Spleen (tissue), 11 donors: ENCODE measurements at regions not wholly inside any gene's neighbourhood (a gene's known extent, or its start where the extent isn't known, plus 50 kb on each side); places are given as distances from the start of the nearest gene placed in this dataset.

Experiments used
- DNase-seq: peaks from one replicate; pipeline ENCODE4 v3.0.0-alpha.2; 2020
- H3K27ac ChIP-seq, 8 donors: fragments of 200-600 bp; sonication (generic) in 7 of 8; 1 replicate in 4 of 8; 2 replicates in 4 of 8; pipeline versions ENCODE4 v1.5.0 to v1.8.0; 2016 to 2021; ENCODE audit warnings: inconsistent platforms in 4 of 8, mild to moderate bottlenecking in 4 of 8, moderate library complexity in 1 of 8
- H3K27me3 ChIP-seq, 7 donors: fragments of 200-600 bp; sonication (generic) in 6 of 7; replicated peaks in 1 of 7; 1 replicate in 4 of 7; 2 replicates in 3 of 7; pipeline versions ENCODE4 v1.5.0 to v1.8.0; 2016 to 2021; ENCODE audit warnings: inconsistent platforms in 3 of 7, mild to moderate bottlenecking in 1 of 7
- H3K36me3 ChIP-seq, 6 donors: fragments of 200-600 bp; sonication (generic) in 5 of 6; 1 replicate in 4 of 6; 2 replicates in 2 of 6; pipeline versions ENCODE4 v1.5.0 to v1.8.0; 2016 to 2021; ENCODE audit warnings: inconsistent platforms in 2 of 6
- H3K4me1 ChIP-seq, 6 donors: fragments of 200-600 bp; sonication (generic) in 5 of 6; 1 replicate in 3 of 6; 2 replicates in 3 of 6; pipeline versions ENCODE4 v1.5.0 to v1.8.0; 2016 to 2021; ENCODE audit warnings: inconsistent platforms in 3 of 6
- H3K4me3 ChIP-seq, 8 donors: fragments of 200-600 bp; sonication (generic) in 7 of 8; 1 replicate in 4 of 8; 2 replicates in 4 of 8; pipeline versions ENCODE4 v1.5.0 to v1.8.0; 2016 to 2021; ENCODE audit warnings: inconsistent platforms in 4 of 8, mild to moderate bottlenecking in 4 of 8, moderate library complexity in 2 of 8
- H3K9me3 ChIP-seq, 8 donors: fragments of 200-600 bp; sonication (generic) in 7 of 8; 1 replicate in 4 of 8; 2 replicates in 4 of 8; pipeline versions ENCODE4 v1.5.0 to v1.8.0; 2016 to 2021; ENCODE audit warnings: inconsistent platforms in 4 of 8
- POLR2A ChIP-seq, 3 donors: fragments of 450-650 bp; IDR thresholded peaks; one replicate each; pipeline ENCODE4 v1.5.1; 2017; ENCODE audit warnings: antibody characterized with exemption in 3 of 3, mild to moderate bottlenecking in 1 of 3
- POLR2AphosphoS5 ChIP-seq, 3 donors: sonication (generic); formaldehyde crosslinking; IDR thresholded peaks; one replicate each; pipeline ENCODE4 v1.5.1; 2017; ENCODE audit warnings: antibody characterized with exemption in 3 of 3
- WGBS, 5 donors: extraction: QIAGEN DNeasy Blood & Tissue Kit in 3 of 5; methylation state at CpG; one replicate each; pipeline versions ENCODE4 v1.1.5 to v1.1.7; 2013 to 2018; 5-methylcytosine and 5-hydroxymethylcytosine counted together
- intact Hi-C: fragments of 100-400 bp; cut with DNase I; formaldehyde crosslinking; loops from one replicate; pipeline ENCODE4 v1.15.0; 2023; ENCODE audit warnings: low total_unique reads
- TF ChIP-seq, protein P1 (sequence below), 11 experiments: fragments of 200-600 bp in 7 of 11; fragments of 450-650 bp in 4 of 11; sonication (generic) in 4 of 11; IDR thresholded peaks in 8 of 11; conservative IDR thresholded peaks in 3 of 11; 1 replicate in 7 of 11; 2 replicates in 4 of 11; pipeline versions ENCODE4 v1.4.0 to v1.8.0; 2016 to 2021; ENCODE audit warnings: antibody characterized with exemption in 11 of 11, inconsistent platforms in 4 of 11, mild to moderate bottlenecking in 1 of 11
- donor health status: healthy with polysubstance abuse.
- donor health status: DM: no; HTN: no; CAD: no; lungs with moderate emphysema.
- donor health status: DM: no; HTN: no; CAD: no.
- donor health status: Bipolar disorder and iron deficiency.
- donor health status: healthy.
- donor health status: DM: no; HTN: no; CAD: no.
- donor health status: DM: yes; HTN: yes; CAD: no.

DNA sequence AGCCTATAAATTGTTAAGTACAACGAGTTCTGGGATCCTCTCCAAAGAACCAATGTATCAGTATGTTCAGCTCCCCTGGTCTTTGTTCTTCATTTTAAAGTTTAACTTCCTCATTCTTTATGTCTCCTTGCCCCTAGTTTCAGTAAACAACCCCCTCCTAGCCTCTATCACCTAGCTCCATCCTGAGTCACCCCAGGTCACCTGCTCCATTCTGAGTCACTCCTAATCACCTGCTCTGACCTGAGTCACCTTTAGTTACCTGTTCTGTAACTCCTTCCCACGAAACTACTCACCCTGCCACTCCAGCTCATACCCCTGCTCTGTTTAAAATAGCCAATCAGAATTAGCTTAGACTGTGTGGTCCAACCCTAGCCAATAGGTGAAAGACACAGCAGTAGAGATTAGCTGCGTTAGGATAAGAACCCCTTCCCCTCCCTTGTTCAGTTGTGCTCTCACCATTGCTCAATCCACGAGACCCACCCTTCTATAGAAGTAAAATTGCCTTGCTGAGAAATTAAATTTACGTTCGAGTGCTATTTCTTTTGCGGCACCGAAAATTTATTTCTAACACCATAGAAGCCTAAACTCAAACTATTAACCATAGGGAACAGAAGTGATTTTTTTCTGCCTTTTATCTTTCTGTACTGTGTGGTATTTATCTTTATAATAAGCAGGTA, 245.0 kb upstream of the ADAMTS9 start:
- Histone ChIP-seq H3K9me3 (peaks cover 0 to 31% (median 17%) of the 10 kb centered on the region in 8 donors), H3K27me3 (no peaks in the 10 kb centered on the region), H3K27ac (no peak overlapping the region), H3K4me1 (peaks cover 0 to 3% (median 0%) of the 10 kb centered on the region in 6 donors), H3K4me3 (no peak overlapping the region), H3K36me3 (no peaks in the 10 kb centered on the region)
- TF ChIP-seq POLR2A (IDR thresholded peaks at IDR 0.05) (no peak), POLR2AphosphoS5 (IDR thresholded peaks at IDR 0.05) (no peak)
- TF ChIP-seq, protein P1, sequence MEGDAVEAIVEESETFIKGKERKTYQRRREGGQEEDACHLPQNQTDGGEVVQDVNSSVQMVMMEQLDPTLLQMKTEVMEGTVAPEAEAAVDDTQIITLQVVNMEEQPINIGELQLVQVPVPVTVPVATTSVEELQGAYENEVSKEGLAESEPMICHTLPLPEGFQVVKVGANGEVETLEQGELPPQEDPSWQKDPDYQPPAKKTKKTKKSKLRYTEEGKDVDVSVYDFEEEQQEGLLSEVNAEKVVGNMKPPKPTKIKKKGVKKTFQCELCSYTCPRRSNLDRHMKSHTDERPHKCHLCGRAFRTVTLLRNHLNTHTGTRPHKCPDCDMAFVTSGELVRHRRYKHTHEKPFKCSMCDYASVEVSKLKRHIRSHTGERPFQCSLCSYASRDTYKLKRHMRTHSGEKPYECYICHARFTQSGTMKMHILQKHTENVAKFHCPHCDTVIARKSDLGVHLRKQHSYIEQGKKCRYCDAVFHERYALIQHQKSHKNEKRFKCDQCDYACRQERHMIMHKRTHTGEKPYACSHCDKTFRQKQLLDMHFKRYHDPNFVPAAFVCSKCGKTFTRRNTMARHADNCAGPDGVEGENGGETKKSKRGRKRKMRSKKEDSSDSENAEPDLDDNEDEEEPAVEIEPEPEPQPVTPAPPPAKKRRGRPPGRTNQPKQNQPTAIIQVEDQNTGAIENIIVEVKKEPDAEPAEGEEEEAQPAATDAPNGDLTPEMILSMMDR (IDR thresholded peaks at IDR 0.05 in 8 of 11, conservative IDR thresholded peaks at IDR 0.05 in 3 of 11): no peak
- intact Hi-C loops: no loop called here
- no peak for DNase-seq
- 75 to 94% (median 82%) methylated on average over 7 to 8 of the region's 8 CpGs for WGBS, 5 donors

DNA sequence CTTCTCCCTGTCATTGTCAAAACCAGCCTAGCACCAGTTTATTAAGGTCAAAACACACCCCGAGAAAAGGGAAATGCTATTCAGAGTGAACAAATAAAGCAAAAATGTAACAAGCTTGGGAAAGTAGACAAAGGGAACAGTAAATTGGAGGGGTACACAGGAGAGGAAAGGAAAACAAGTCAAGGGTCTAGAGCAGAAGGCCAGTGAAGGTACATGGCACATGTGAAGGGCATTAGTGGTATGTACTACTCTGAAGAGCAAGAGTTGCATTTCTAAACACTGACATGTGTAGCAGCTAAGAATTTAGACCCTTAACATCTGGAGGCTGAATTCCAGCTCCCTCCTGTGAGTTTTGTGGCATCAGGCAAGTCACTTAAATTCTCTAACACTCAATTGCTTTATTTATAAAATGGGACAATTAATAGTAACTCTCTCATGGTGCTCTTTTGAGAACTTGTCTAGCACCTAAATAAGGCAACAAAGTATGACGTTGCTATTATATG, 244.3 kb upstream of the ADAMTS9 start:
- H3K9me3 ChIP-seq: peaks cover 0 to 31% (median 17%) of the 10 kb centered on the region in 8 donors
- H3K27ac ChIP-seq: no peak overlapping the region
- no peaks in the 10 kb centered on the region for H3K27me3 ChIP-seq
- H3K4me1 ChIP-seq: peaks cover 0 to 3% (median 0%) of the 10 kb centered on the region in 6 donors
- WGBS, 5 donors: 79 to 89% (median 83%) methylated on average over 2 of the region's 2 CpGs
- intact Hi-C loops: no loop called here
- no peaks in the 10 kb centered on the region for H3K36me3 ChIP-seq
- no peak overlapping the region for H3K4me3 ChIP-seq
- DNase-seq: no peak
- TF ChIP-seq, protein P1 (IDR thresholded peaks at IDR 0.05 in 8 of 11, conservative IDR thresholded peaks at IDR 0.05 in 3 of 11): no peak
- TF ChIP-seq POLR2AphosphoS5 (IDR thresholded peaks at IDR 0.05): no peak
- no peak for TF ChIP-seq POLR2A (IDR thresholded peaks at IDR 0.05)

DNA sequence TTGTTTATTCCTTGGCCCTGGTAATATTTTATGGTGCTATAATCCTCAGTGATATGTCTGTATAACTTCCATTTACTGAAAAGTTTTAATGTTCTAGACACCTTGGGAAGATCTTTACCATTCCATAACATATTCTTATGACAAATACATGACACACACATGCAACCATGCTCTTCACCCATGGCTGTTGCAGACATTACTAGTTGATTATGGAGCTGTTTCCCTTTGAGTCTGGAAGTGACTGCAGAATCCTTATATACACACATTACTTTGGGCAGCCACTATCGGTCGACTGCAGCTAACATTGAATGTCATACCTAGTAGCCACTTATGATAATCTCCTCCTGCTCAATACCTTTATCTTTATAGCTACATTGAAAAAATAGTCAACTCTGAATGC, 243.1 kb upstream of the ADAMTS9 start:
- no peak for DNase-seq
- WGBS, 5 donors: 74 to 95% (median 93%) methylated on average over 2 of the region's 2 CpGs

DNA sequence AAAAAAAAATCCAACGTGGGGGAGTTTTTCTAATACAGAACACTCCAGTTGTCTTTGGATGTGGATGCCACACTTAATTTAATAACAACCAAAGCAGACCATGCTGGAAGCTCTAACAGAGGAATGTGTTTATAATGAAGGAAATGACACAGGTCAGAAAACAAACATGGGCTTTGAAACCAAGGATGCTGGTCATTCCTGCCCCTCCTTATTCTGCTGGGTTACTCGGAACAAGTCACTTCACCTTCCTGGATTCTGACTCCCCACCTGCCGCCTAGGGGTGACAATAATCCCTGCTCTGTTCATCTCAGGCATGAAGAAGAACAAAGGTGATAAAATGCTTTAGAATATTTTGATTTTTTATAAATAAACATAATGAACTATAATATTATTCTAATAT, 240.9 kb upstream of the ADAMTS9 start:
- Histone ChIP-seq H3K4me3 (no peak overlapping the region), H3K36me3 (no peaks in the 10 kb centered on the region), H3K9me3 (peaks cover 0 to 24% (median 11%) of the 10 kb centered on the region in 8 donors), H3K4me1 (peaks cover 0 to 7% (median 1%) of the 10 kb centered on the region in 6 donors), H3K27ac (no peak overlapping the region), H3K27me3 (no peaks in the 10 kb centered on the region)
- intact Hi-C loops: no loop called here
- DNase-seq: no peak
- TF ChIP-seq POLR2AphosphoS5 (IDR thresholded peaks at IDR 0.05) (no peak), POLR2A (IDR thresholded peaks at IDR 0.05) (no peak)
- TF ChIP-seq, protein P1 (IDR thresholded peaks at IDR 0.05 in 8 of 11, conservative IDR thresholded peaks at IDR 0.05 in 3 of 11): no peak
- 63 to 80% (median 67%) methylated on average over 3 of the region's 3 CpGs for WGBS, 5 donors

More for the DNA sequence above, 243.1 kb upstream of the ADAMTS9 start:
- H3K9me3 ChIP-seq: peaks cover 0 to 31% (median 17%) of the 10 kb centered on the region in 8 donors
- H3K36me3 ChIP-seq: no peaks in the 10 kb centered on the region
- H3K4me1 ChIP-seq: peaks cover 0 to 3% (median 0%) of the 10 kb centered on the region in 6 donors
- no peak overlapping the region for H3K4me3 ChIP-seq
- no peaks in the 10 kb centered on the region for H3K27me3 ChIP-seq
- TF ChIP-seq POLR2A (IDR thresholded peaks at IDR 0.05): no peak
- TF ChIP-seq, protein P1 (IDR thresholded peaks at IDR 0.05 in 8 of 11, conservative IDR thresholded peaks at IDR 0.05 in 3 of 11): no peak
- no peak for TF ChIP-seq POLR2AphosphoS5 (IDR thresholded peaks at IDR 0.05)
- H3K27ac ChIP-seq: no peak overlapping the region
- intact Hi-C loops: no loop called here
